ENCODE measurements at regions not wholly inside any gene's neighbourhood (a gene's known extent, or its start where the extent isn't known, plus 50 kb on each side); places are given as distances from the start of the nearest gene placed in this dataset.
"Not testable (repeated sequence)": the region's sequence is repeated elsewhere in the genome, so short reads cannot be mapped to it uniquely, and the experiment has no call there.

GRCh38 chr3:109396806-109397205 is 59.5 kb upstream of the DPPA4 start:
- Histone ChIP-seq H3K79me2 (ENCODE audit: insufficient read depth, low read length) (no peaks in the 10 kb centered on the region), H2BK20ac (ENCODE audit: low read depth, low read length, poor library complexity, severe bottlenecking) (no peak overlapping the region), H3K56ac (ENCODE audit: insufficient read length, low read depth, low read length) (no peak overlapping the region), H3K27me3 (ENCODE audit: insufficient read depth, low read length) (no peaks in the 10 kb centered on the region), H2BK120ac (ENCODE audit: low read depth, low read length, poor library complexity, severe bottlenecking) (no peak overlapping the region), H3K14ac (ENCODE audit: insufficient read depth, low read length) (no peak overlapping the region), H3K23me2 (ENCODE audit: insufficient read length, low read depth, low read length, poor library complexity, severe bottlenecking) (no peaks in the 10 kb centered on the region), H2BK12ac (ENCODE audit: insufficient read length, low read depth, low read length) (no peak overlapping the region), H3K27ac (ENCODE audit: insufficient read length, low read depth, low read length) (no peak overlapping the region), H2AK5ac (ENCODE audit: insufficient read length, low read length) (no peak overlapping the region), H4K20me1 (ENCODE audit: control insufficient read depth, insufficient read depth, insufficient read length) (no peaks in the 10 kb centered on the region), H3K18ac (ENCODE audit: insufficient read length, low read depth, low read length) (no peak overlapping the region), H3K79me1 (ENCODE audit: insufficient read depth, low read depth, low read length, poor library complexity, severe bottlenecking) (no peaks in the 10 kb centered on the region), H3K9me3 (ENCODE audit: control insufficient read depth, low read depth, low read length) (no peaks in the 10 kb centered on the region), H2BK15ac (ENCODE audit: low read depth, low read length) (no peak overlapping the region), H4K5ac (ENCODE audit: insufficient read length, low read depth, low read length) (no peak overlapping the region), H3K4ac (ENCODE audit: low read depth, low read length) (no peak overlapping the region), H3K23ac (ENCODE audit: insufficient read length, low read depth, low read length) (no peak overlapping the region), H4K91ac (ENCODE audit: insufficient read length, low read depth, low read length) (no peak overlapping the region), H2BK5ac (ENCODE audit: insufficient read length, low read length) (no peak overlapping the region), H3T11ph (ENCODE audit: low read length) (no peak overlapping the region), H4K8ac (replicated peaks; ENCODE audit: insufficient read length, low read depth, low read length) (no peak overlapping the region), H3K4me1 (ENCODE audit: insufficient read depth, low read length) (no peaks in the 10 kb centered on the region; the same call in 1 of the 2 replicates), H3K9ac (ENCODE audit: extremely low read depth, insufficient read length, low read length) (no peak overlapping the region), H2AFZ (ENCODE audit: low read length) (no peak overlapping the region), H3K4me2 (ENCODE audit: insufficient read depth, insufficient read length, low read length) (no peak overlapping the region)
- H3K36me3 Mint-ChIP-seq (ENCODE audit: insufficient read depth in 1 of 3, low read depth in 3 of 3): no peaks in the 10 kb centered on the region; a peak in 1 of 7 replicates
- peaks cover 10 to 12% of the 10 kb centered on the region in 2 experiments for H3K4me1 Mint-ChIP-seq
- no peak for DNase-seq
- WGBS (ENCODE audit: extremely low coverage, insufficient read length, low lambda C conversion rate): no CpG with 5 or more reads among the region's 3 CpGs
- no peaks in the 10 kb centered on the region for H3K9me3 Mint-ChIP-seq
- no peaks in the 10 kb centered on the region; the same call in 1 of the 2 replicates for H3K27me3 Mint-ChIP-seq (ENCODE audit: low read depth)
- peak overlapping the region in 1 of 3 experiments; percentile 20; a peak in 1 of 7 replicates for H3K27ac Mint-ChIP-seq
- TF ChIP-seq CTCF (conservative IDR thresholded peaks at IDR 0.05): no peak
- no peak overlapping the region for H3K4me3 Mint-ChIP-seq

GRCh38 chr3:109393728-109394127 is 56.4 kb upstream of the DPPA4 start:
- not testable (repeated sequence) for H2AFZ ChIP-seq (ENCODE audit: low read length)

More at GRCh38 chr3:109393728-109394127, 56.4 kb upstream of the DPPA4 start:
- H2BK15ac ChIP-seq (ENCODE audit: low read depth, low read length); H3K9me3 Mint-ChIP-seq; H3T11ph ChIP-seq (ENCODE audit: low read length); H2BK12ac ChIP-seq (ENCODE audit: insufficient read length, low read depth, low read length); H2BK120ac ChIP-seq (ENCODE audit: low read depth, low read length, poor library complexity, severe bottlenecking); H4K20me1 ChIP-seq (ENCODE audit: control insufficient read depth, insufficient read depth, insufficient read length); H3K14ac ChIP-seq (ENCODE audit: insufficient read depth, low read length); H3K4me3 Mint-ChIP-seq; H3K9ac ChIP-seq (ENCODE audit: extremely low read depth, insufficient read length, low read length); H4K91ac ChIP-seq (ENCODE audit: insufficient read length, low read depth, low read length); H2BK20ac ChIP-seq (ENCODE audit: low read depth, low read length, poor library complexity, severe bottlenecking); H3K27me3 ChIP-seq (ENCODE audit: insufficient read depth, low read length); H2AK5ac ChIP-seq (ENCODE audit: insufficient read length, low read length); H3K23ac ChIP-seq (ENCODE audit: insufficient read length, low read depth, low read length); H4K8ac ChIP-seq (replicated peaks; ENCODE audit: insufficient read length, low read depth, low read length); H2BK5ac ChIP-seq (ENCODE audit: insufficient read length, low read length); H3K4ac ChIP-seq (ENCODE audit: low read depth, low read length); H4K5ac ChIP-seq (ENCODE audit: insufficient read length, low read depth, low read length); H3K9me3 ChIP-seq (ENCODE audit: control insufficient read depth, low read depth, low read length); H3K36me3 Mint-ChIP-seq (ENCODE audit: insufficient read depth in 1 of 3, low read depth in 3 of 3); H3K23me2 ChIP-seq (ENCODE audit: insufficient read length, low read depth, low read length, poor library complexity, severe bottlenecking); H3K56ac ChIP-seq (ENCODE audit: insufficient read length, low read depth, low read length); H3K4me2 ChIP-seq (ENCODE audit: insufficient read depth, insufficient read length, low read length); H3K79me1 ChIP-seq (ENCODE audit: insufficient read depth, low read depth, low read length, poor library complexity, severe bottlenecking); H3K4me1 ChIP-seq (ENCODE audit: insufficient read depth, low read length); H3K79me2 ChIP-seq (ENCODE audit: insufficient read depth, low read length); H3K27ac ChIP-seq (ENCODE audit: insufficient read length, low read depth, low read length); H3K27me3 Mint-ChIP-seq (ENCODE audit: low read depth); DNase-seq; H3K18ac ChIP-seq (ENCODE audit: insufficient read length, low read depth, low read length): not testable (repeated sequence)
- H3K4me1 Mint-ChIP-seq: peaks cover 19 to 22% of the 10 kb centered on the region in 2 experiments
- peak overlapping the region in 2 of 3 experiments; percentile 15 to 56; a peak in 4 of 7 replicates for H3K27ac Mint-ChIP-seq
- WGBS (ENCODE audit: extremely low coverage, insufficient read length, low lambda C conversion rate): no CpG with 5 or more reads among the region's 10 CpGs

Data from H9 (cell line).